Erythroblast (primary cell): ENCODE measurements at regions not wholly inside any gene's neighbourhood (a gene's known extent, or its start where the extent isn't known, plus 50 kb on each side); places are given as distances from the start of the nearest gene placed in this dataset.

ENCODE experiments used
- GATA1 ChIP-seq: IDR thresholded peaks from 2 replicates; pipeline ENCODE4 v1.6.1; 2011; ENCODE audit warnings: low read depth, mild to moderate bottlenecking, control low read depth, low read length, moderate library complexity
- POLR2A ChIP-seq: IDR thresholded peaks from 2 replicates; pipeline ENCODE4 v1.6.1; 2011; ENCODE audit warnings: mild to moderate bottlenecking, low read length

- TF ChIP-seq POLR2A (no peak), GATA1 (no peak)
These were observed 933.1 kb downstream of the EPHA3 start for GRCh38 chr3:90040554-90040953.
